ENCODE measurements at regions not wholly inside any gene's neighbourhood (a gene's known extent, or its start where the extent isn't known, plus 50 kb on each side); places are given as distances from the start of the nearest gene placed in this dataset.

- TF ChIP-seq CTCF (IDR thresholded peaks at IDR 0.05; ENCODE audit: low read depth, low read length) = peak; percentile 43
- TF ChIP-seq MYC (IDR thresholded peaks at IDR 0.05; ENCODE audit: low read depth, low read length) = no peak
- TF ChIP-seq POLR2A (IDR thresholded peaks at IDR 0.05; ENCODE audit: extremely low read depth, insufficient read length) = no peak
Measured at GRCh38 chr14:82999802-83000201, 1466.1 kb upstream of the SEL1L start.

All from NB4 (cell line).